HEK293 (cell line): ENCODE measurements at regions not wholly inside any gene's neighbourhood (a gene's known extent, or its start where the extent isn't known, plus 50 kb on each side); places are given as distances from the start of the nearest gene placed in this dataset.
"Not testable (repeated sequence)": the region's sequence is repeated elsewhere in the genome, so short reads cannot be mapped to it uniquely, and the experiment has no call there.

Experiments
- ZNF146 ChIP-seq: fragments of 450-650 bp; formaldehyde crosslinking; IDR thresholded peaks from 2 replicates; pipeline ENCODE4 v1.5.1; 2016; ENCODE audit warnings: missing biosample characterization, missing genetic modification characterization
- ZNF561 ChIP-seq: fragments of 450-650 bp; IDR thresholded peaks from 2 replicates; pipeline ENCODE4 v1.5.1; 2018; ENCODE audit warnings: missing biosample characterization, missing genetic modification characterization, borderline replicate concordance
- ZNF660 ChIP-seq: fragments of 450-650 bp; IDR thresholded peaks from 2 replicates; pipeline ENCODE4 v1.5.1; 2018; ENCODE audit warnings: missing biosample characterization, mild to moderate bottlenecking, missing genetic modification characterization

DNA sequence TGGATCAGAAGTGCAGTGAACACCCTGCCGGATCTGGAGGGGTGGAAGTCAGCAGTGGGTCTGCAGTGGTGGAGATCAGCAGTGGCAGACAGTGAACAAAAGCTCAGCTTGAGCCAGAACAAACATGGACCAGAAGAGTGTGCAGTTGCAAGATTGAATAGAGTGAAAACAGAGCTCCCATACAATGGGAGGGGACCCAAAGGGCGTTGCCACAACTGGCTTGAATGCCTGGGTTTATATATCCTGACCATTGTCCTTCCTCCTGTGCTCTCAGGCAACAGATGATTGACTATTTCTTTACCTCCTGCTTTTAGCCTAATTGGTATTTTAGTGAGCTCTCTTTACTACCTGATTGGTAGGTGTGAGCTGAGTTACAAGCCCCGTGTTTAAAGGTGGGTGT lies 522.1 kb downstream of the TMEM135 start:
- TF ChIP-seq ZNF660, ZNF146, ZNF561 (tag by site-specific recombination): not testable (repeated sequence)
